Fibroblast of the aortic adventitia (primary cell): ENCODE measurements at regions not wholly inside any gene's neighbourhood (a gene's known extent, or its start where the extent isn't known, plus 50 kb on each side); places are given as distances from the start of the nearest gene placed in this dataset.

ENCODE experiments used
- DNase-seq: peaks from one replicate; pipeline ENCODE4 v3.0.0-alpha.2; 2010; ENCODE audit warnings: low read depth
- H3K4me3 ChIP-seq: 2 replicates; pipeline ENCODE4 v1.5.1; 2011; ENCODE audit warnings: low read depth, mild to moderate bottlenecking, control low read depth, low read length, moderate library complexity
- CTCF ChIP-seq: IDR thresholded peaks from 2 replicates; pipeline ENCODE4 v1.5.1; 2011; ENCODE audit warnings: mild to moderate bottlenecking, low read length, control low read depth, inconsistent platforms; ENCODE audit not compliant: insufficient read depth

GRCh38 chr2:226011716-226012450, 612.4 kb downstream of the NYAP2 start:
- H3K4me3 ChIP-seq, result no peak overlapping the region
- DNase-seq, result no peak
- TF ChIP-seq CTCF, result no peak

GRCh38 chr2:226002438-226002837, 602.9 kb downstream of the NYAP2 start:
- no peak for TF ChIP-seq CTCF
- no peak overlapping the region for H3K4me3 ChIP-seq
- DNase-seq, result peak; percentile 58

- no peak for TF ChIP-seq CTCF
- H3K4me3 ChIP-seq, result no peak overlapping the region
- DNase-seq, result no peak
Observed at GRCh38 chr2:226001716-226002115, 602.2 kb downstream of the NYAP2 start.

- TF ChIP-seq CTCF, result no peak
- DNase-seq, result peak; percentile 57
- H3K4me3 ChIP-seq, result no peak overlapping the region
Observed at GRCh38 chr2:225999692-226000091, 600.2 kb downstream of the NYAP2 start.

GRCh38 chr2:225998653-225999052, 599.1 kb downstream of the NYAP2 start:
- H3K4me3 ChIP-seq, result no peak overlapping the region
- peak; percentile 16 for DNase-seq
- no peak for TF ChIP-seq CTCF

- TF ChIP-seq CTCF, result no peak
- no peak for DNase-seq
- H3K4me3 ChIP-seq, result no peak overlapping the region
Observed at GRCh38 chr2:225998116-225998515, 598.6 kb downstream of the NYAP2 start.

GRCh38 chr2:225996462-225996828, 596.9 kb downstream of the NYAP2 start:
- DNase-seq, result no peak
- no peak for TF ChIP-seq CTCF
- no peak overlapping the region for H3K4me3 ChIP-seq
